Fibroblast of pulmonary artery (primary cell): ENCODE measurements at regions not wholly inside any gene's neighbourhood (a gene's known extent, or its start where the extent isn't known, plus 50 kb on each side); places are given as distances from the start of the nearest gene placed in this dataset.

ENCODE experiments used
- DNase-seq: peaks from one replicate; pipeline ENCODE4 v3.0.0-alpha.2; 2010; ENCODE audit warnings: low read depth
- H3K4me3 ChIP-seq: replicated peaks from 2 replicates; pipeline ENCODE4 v1.5.1; 2011; ENCODE audit warnings: low read depth, mild to moderate bottlenecking, control low read depth, low read length, moderate library complexity
- CTCF ChIP-seq: IDR thresholded peaks from 2 replicates; pipeline ENCODE4 v1.5.1; 2011; ENCODE audit warnings: mild to moderate bottlenecking, control low read depth, low read length, inconsistent platforms; ENCODE audit errors: missing control alignments

GRCh38 chr17:77694391-77695363, 263.8 kb upstream of the TNRC6C start:
- no peak for TF ChIP-seq CTCF
- no peak overlapping the region for H3K4me3 ChIP-seq
- no peak for DNase-seq

GRCh38 chr17:77695386-77695785, 263.1 kb upstream of the TNRC6C start:
- no peak for DNase-seq
- no peak for TF ChIP-seq CTCF
- H3K4me3 ChIP-seq = no peak overlapping the region

GRCh38 chr17:77696151-77696720, 262.3 kb upstream of the TNRC6C start:
- no peak overlapping the region for H3K4me3 ChIP-seq
- no peak for TF ChIP-seq CTCF

GRCh38 chr17:77696721-77697460, 261.6 kb upstream of the TNRC6C start:
- no peak for DNase-seq
- H3K4me3 ChIP-seq = no peak overlapping the region
- TF ChIP-seq CTCF = no peak

More at GRCh38 chr17:77696151-77696720, 262.3 kb upstream of the TNRC6C start:
- DNase-seq = no peak

GRCh38 chr17:77697480-77698400, 260.8 kb upstream of the TNRC6C start:
- DNase-seq = no peak
- no peak overlapping the region for H3K4me3 ChIP-seq
- no peak for TF ChIP-seq CTCF
